ENCODE measurements at regions not wholly inside any gene's neighbourhood (a gene's known extent, or its start where the extent isn't known, plus 50 kb on each side); places are given as distances from the start of the nearest gene placed in this dataset.
A peak's percentile ranks its signal among the peaks of the same experiment; 100 is the strongest.

DNA sequence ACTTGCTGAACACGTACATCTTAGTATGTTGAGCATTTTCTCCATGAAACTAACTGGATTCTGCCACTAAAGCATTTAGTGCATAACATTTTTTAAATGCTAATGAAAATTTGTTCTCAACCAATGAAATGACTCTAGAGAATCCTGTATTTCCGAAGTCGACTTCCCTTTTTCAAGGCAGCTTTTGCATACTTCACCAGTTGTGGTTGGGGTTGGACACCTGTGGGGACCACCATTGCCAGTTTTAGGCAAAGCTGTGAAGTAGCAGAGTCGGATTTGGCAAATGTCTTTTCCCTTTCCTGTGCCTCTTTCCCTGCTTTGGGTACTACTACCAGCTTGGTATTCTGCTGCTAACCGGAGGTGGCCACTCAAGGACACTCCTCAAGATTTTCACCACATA lies 349.2 kb downstream of the BCAT1 start:
- H3K36me3 ChIP-seq (ENCODE audit: control insufficient read depth in 4 of 4, insufficient read depth in 4 of 4, low read length in 3 of 4): no peaks in the 10 kb centered on the region
- H3K27ac ChIP-seq (ENCODE audit: insufficient read depth in 1 of 2, low read depth in 1 of 2, low read length in 2 of 2, poor library complexity in 1 of 2, severe bottlenecking in 2 of 2): no peak overlapping the region
- DNase-seq: peak in 2 of 3 donors; percentile 67 to 78
- peaks cover 10 to 29% (median 21%) of the 10 kb centered on the region in 4 experiments for H3K4me1 ChIP-seq (ENCODE audit: control extremely low read depth in 1 of 4, control insufficient read depth in 4 of 4, insufficient read depth in 4 of 4, low read length in 3 of 4)
- ChIA-PET POLR2A (interaction anchor here (0.6 kb wide), 1 partner anchor 553 kb away, joined by 4 read pairs; no protein-coding TSS in a partner anchor), CTCF (no interaction called here)
- H3K4me3 ChIP-seq (ENCODE audit: control insufficient read depth in 1 of 7, extremely low read depth in 1 of 7, insufficient read depth in 4 of 7, low read depth in 2 of 7, low read length in 6 of 7): no peak overlapping the region
- 51% methylated on average over 4 of the region's 5 CpGs for WGBS (ENCODE audit: insufficient coverage)
- no peaks in the 10 kb centered on the region for H3K27me3 ChIP-seq (replicated peaks in 2 of 5; ENCODE audit: control insufficient read depth in 4 of 5, insufficient read depth in 5 of 5, low read length in 4 of 5)
- H3K9me3 ChIP-seq (ENCODE audit: control extremely low read depth in 1 of 5, control insufficient read depth in 4 of 5, insufficient read depth in 2 of 5, low read depth in 1 of 5, low read length in 4 of 5): no peaks in the 10 kb centered on the region

DNA sequence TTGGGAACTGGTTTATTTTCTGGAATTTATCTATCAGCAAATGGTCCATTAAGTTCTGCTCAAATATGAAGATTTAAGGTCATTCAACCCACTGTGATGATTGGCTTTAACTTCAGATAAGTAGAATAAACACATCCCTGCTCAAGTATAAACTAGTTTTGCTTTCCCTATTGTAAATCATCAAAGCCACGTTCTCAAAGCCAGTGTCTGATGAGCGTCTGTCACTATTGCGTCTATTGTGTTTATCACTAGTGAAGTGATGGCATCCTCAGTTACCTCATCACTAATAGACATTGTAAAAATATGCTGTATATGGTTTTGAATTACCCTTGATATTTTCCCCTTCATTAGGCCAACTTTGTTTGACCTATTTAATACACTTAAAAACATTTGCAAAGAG lies 351.3 kb downstream of the BCAT1 start:
- DNase-seq: no peak
- Histone ChIP-seq H3K4me1 (ENCODE audit: control extremely low read depth in 1 of 4, control insufficient read depth in 4 of 4, insufficient read depth in 4 of 4, low read length in 3 of 4) (peaks cover 10 to 25% (median 21%) of the 10 kb centered on the region in 4 experiments), H3K27me3 (replicated peaks in 2 of 5; ENCODE audit: control insufficient read depth in 4 of 5, insufficient read depth in 5 of 5, low read length in 4 of 5) (peaks cover 0 to 2% (median 0%) of the 10 kb centered on the region in 5 experiments), H3K4me3 (ENCODE audit: control insufficient read depth in 1 of 7, extremely low read depth in 1 of 7, insufficient read depth in 4 of 7, low read depth in 2 of 7, low read length in 6 of 7) (no peak overlapping the region), H3K36me3 (ENCODE audit: control insufficient read depth in 4 of 4, insufficient read depth in 4 of 4, low read length in 3 of 4) (no peaks in the 10 kb centered on the region), H3K27ac (ENCODE audit: insufficient read depth in 1 of 2, low read depth in 1 of 2, low read length in 2 of 2, poor library complexity in 1 of 2, severe bottlenecking in 2 of 2) (no peak overlapping the region), H3K9me3 (ENCODE audit: control extremely low read depth in 1 of 5, control insufficient read depth in 4 of 5, insufficient read depth in 2 of 5, low read depth in 1 of 5, low read length in 4 of 5) (no peaks in the 10 kb centered on the region)
- no CpG with 5 or more reads among the region's 3 CpGs for WGBS (ENCODE audit: insufficient coverage)
- CTCF ChIA-PET: no interaction called here
- POLR2A ChIA-PET: no interaction called here

DNA sequence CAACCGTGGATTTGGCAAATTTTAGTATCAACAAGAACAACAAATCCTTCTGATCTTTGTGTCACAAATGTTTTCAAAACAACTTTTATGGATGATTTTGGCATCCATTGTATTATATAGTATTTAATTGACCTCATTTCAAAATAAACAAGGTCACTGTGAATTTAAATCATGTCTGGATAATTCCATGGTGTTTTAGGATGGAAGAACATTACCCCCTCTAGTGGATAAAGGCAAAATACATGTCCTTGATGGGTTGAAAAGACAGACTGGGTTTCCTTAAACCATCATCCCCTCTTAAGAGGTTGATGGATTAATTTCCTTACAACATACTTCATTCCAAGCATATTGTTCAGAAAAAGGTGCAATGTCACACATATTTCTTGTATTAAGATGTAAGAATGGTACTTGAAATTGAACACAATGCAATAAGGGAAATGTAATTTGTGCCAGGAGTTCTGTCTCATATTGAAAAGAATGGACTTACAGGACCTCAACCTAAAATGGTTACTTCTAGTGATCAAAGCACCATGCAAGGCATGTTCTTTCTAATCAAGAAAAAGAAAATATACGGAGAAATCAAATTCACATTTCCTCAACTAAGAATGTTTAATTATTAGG lies 352.0 kb downstream of the BCAT1 start:
- peaks cover 10 to 25% (median 21%) of the 10 kb centered on the region in 4 experiments for H3K4me1 ChIP-seq (ENCODE audit: control extremely low read depth in 1 of 4, control insufficient read depth in 4 of 4, insufficient read depth in 4 of 4, low read length in 3 of 4)
- H3K36me3 ChIP-seq (ENCODE audit: control insufficient read depth in 4 of 4, insufficient read depth in 4 of 4, low read length in 3 of 4): no peaks in the 10 kb centered on the region
- WGBS (ENCODE audit: insufficient coverage): no CpG with 5 or more reads among the region's 2 CpGs
- H3K27ac ChIP-seq (ENCODE audit: insufficient read depth in 1 of 2, low read depth in 1 of 2, low read length in 2 of 2, poor library complexity in 1 of 2, severe bottlenecking in 2 of 2): no peak overlapping the region
- ChIA-PET CTCF (no interaction called here), POLR2A (no interaction called here)
- peak; percentile 45 to 62 (median 53) for DNase-seq
- H3K4me3 ChIP-seq (ENCODE audit: control insufficient read depth in 1 of 7, extremely low read depth in 1 of 7, insufficient read depth in 4 of 7, low read depth in 2 of 7, low read length in 6 of 7): no peak overlapping the region
- H3K9me3 ChIP-seq (ENCODE audit: control extremely low read depth in 1 of 5, control insufficient read depth in 4 of 5, insufficient read depth in 2 of 5, low read depth in 1 of 5, low read length in 4 of 5): no peaks in the 10 kb centered on the region
- peaks cover 0 to 2% (median 0%) of the 10 kb centered on the region in 5 experiments for H3K27me3 ChIP-seq (replicated peaks in 2 of 5; ENCODE audit: control insufficient read depth in 4 of 5, insufficient read depth in 5 of 5, low read length in 4 of 5)

DNA sequence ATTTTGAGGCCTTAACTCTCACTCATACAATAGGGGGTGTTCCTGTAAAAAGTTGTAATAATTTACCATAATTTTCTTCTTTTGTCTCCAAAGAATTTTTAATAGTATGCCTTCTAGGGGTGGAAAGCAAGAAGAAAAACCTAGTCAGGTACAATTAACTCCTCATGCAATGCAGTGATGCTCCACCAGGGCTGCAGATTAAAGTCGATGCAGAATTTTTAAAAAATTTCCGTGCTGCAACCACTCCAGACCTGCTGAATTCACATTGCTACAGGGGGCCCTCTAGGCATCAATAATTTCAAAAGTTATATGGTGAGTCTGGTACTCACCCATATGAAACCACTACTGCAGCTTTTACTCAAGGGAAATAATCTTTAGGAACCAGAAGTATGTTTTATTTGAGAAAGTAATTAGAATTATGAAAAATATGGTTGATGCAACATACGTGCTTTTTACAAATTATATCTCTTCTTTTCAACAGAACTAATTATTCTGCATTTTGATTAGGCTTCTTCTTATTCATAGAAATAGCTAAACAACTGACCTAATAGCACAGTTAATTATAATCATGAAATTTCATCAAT lies 353.2 kb downstream of the BCAT1 start:
- ChIA-PET CTCF (interaction anchor here (0.8 to 1.1 kb wide), 2 partner anchors 15 to 22 kb away, joined by 3 read pairs; no protein-coding TSS in a partner anchor), POLR2A (no interaction called here)
- peak in 2 of 3 donors; percentile 40 to 50 for DNase-seq
- Histone ChIP-seq H3K4me1 (ENCODE audit: control extremely low read depth in 1 of 4, control insufficient read depth in 4 of 4, insufficient read depth in 4 of 4, low read length in 3 of 4) (peaks cover 10 to 17% (median 13%) of the 10 kb centered on the region in 4 experiments), H3K27me3 (replicated peaks in 2 of 5; ENCODE audit: control insufficient read depth in 4 of 5, insufficient read depth in 5 of 5, low read length in 4 of 5) (peaks cover 0 to 2% (median 0%) of the 10 kb centered on the region in 5 experiments), H3K4me3 (ENCODE audit: control insufficient read depth in 1 of 7, extremely low read depth in 1 of 7, insufficient read depth in 4 of 7, low read depth in 2 of 7, low read length in 6 of 7) (no peak overlapping the region), H3K9me3 (ENCODE audit: control extremely low read depth in 1 of 5, control insufficient read depth in 4 of 5, insufficient read depth in 2 of 5, low read depth in 1 of 5, low read length in 4 of 5) (no peaks in the 10 kb centered on the region), H3K27ac (ENCODE audit: insufficient read depth in 1 of 2, low read depth in 1 of 2, low read length in 2 of 2, poor library complexity in 1 of 2, severe bottlenecking in 2 of 2) (no peak overlapping the region), H3K36me3 (ENCODE audit: control insufficient read depth in 4 of 4, insufficient read depth in 4 of 4, low read length in 3 of 4) (no peaks in the 10 kb centered on the region)
- WGBS (ENCODE audit: insufficient coverage): 60% methylated on average over 1 of the region's 3 CpGs

DNA sequence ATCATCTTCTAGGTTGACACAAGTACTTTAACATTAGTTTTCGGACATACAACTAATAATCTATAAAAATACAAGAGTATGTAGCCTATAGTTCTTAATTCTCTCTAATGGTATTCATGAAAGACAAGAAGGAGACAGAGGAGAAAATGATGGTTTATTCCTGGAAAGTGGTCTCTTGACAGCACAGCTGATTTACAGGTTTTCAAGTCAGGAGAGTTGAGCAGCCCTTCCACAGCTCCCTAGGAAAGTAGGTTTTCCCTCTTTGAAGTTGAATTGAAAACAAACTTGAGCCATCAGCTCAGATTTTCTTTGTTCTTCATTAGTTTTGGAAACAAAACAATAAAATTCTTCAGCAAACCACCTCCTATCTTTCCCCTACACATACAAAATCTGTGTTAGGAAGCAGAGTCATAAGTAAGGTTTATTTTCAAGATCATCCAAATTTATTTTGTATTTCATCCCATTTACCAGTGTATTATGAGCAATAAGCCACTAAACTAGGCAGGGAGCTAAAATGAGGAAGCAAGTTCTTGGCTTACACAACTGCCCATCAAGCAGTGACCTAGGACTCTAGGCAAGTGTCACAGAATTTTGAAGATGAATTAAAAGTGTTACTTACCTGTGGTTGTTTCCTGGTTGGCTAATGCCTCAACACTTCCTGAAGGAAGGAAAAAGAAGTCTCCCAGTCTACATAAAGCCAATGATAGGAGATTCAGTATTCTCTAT lies 357.0 kb downstream of the BCAT1 start:
- WGBS (ENCODE audit: insufficient coverage): no CpG with 5 or more reads among the region's 1 CpG

DNA sequence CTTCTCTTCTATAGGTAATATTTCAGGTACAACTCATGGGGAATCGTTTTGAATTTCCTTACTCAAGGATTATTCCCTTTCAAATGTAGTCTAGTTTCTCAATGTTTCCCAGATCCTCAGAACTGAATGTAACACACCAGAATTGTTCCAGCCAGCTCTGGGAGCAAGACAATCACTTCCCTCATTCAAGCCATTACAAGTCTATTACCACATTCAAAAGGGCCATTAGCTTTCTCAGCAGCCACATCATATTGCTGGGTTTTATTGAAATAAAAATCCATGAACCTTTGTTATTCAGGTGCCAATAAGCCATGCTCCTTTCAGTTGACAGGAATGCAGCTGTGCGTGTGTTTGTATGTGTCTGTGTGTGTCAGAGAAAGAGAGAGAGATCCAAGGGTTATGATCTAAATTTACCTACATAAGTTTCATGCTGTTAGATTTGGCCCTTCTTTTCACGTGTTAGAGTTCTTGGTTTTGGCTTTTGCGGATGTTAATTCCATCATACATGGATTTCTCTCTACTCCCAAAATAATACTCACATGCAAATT lies 357.7 kb downstream of the BCAT1 start:
- 100% methylated on average over 3 of the region's 4 CpGs for whole genome bisulfite sequencing (ENCODE audit: insufficient coverage)
- CTCF ChIA-PET: interaction anchor here (0.6 to 1.5 kb wide), 3 partner anchors 13 to 163 kb away, joined by 3 to 5 read pairs (median 3); no protein-coding TSS in a partner anchor

More for the DNA sequence above, 357.0 kb downstream of the BCAT1 start:
- H3K36me3 ChIP-seq (ENCODE audit: control insufficient read depth in 4 of 4, insufficient read depth in 4 of 4, low read length in 3 of 4): no peaks in the 10 kb centered on the region
- CTCF ChIA-PET: interaction anchor here (1.5 kb wide), 1 partner anchor 12 kb away, joined by 3 read pairs; no protein-coding TSS in a partner anchor
- H3K4me1 ChIP-seq (ENCODE audit: control extremely low read depth in 1 of 4, control insufficient read depth in 4 of 4, insufficient read depth in 4 of 4, low read length in 3 of 4): no peaks in the 10 kb centered on the region
- no peaks in the 10 kb centered on the region for H3K9me3 ChIP-seq (ENCODE audit: control extremely low read depth in 1 of 5, control insufficient read depth in 4 of 5, insufficient read depth in 2 of 5, low read depth in 1 of 5, low read length in 4 of 5)
- POLR2A ChIA-PET: no interaction called here
- no peak overlapping the region for H3K27ac ChIP-seq (ENCODE audit: insufficient read depth in 1 of 2, low read depth in 1 of 2, low read length in 2 of 2, poor library complexity in 1 of 2, severe bottlenecking in 2 of 2)
- peak in 2 of 3 donors; percentile 50 to 66 for DNase-seq
- peaks cover 0 to 2% (median 0%) of the 10 kb centered on the region in 5 experiments for H3K27me3 ChIP-seq (replicated peaks in 2 of 5; ENCODE audit: control insufficient read depth in 4 of 5, insufficient read depth in 5 of 5, low read length in 4 of 5)
- H3K4me3 ChIP-seq (ENCODE audit: control insufficient read depth in 1 of 7, extremely low read depth in 1 of 7, insufficient read depth in 4 of 7, low read depth in 2 of 7, low read length in 6 of 7): no peak overlapping the region

More for the DNA sequence above, 357.7 kb downstream of the BCAT1 start:
- Histone ChIP-seq H3K4me3 (ENCODE audit: control insufficient read depth in 1 of 7, extremely low read depth in 1 of 7, insufficient read depth in 4 of 7, low read depth in 2 of 7, low read length in 6 of 7) (no peak overlapping the region), H3K36me3 (ENCODE audit: control insufficient read depth in 4 of 4, insufficient read depth in 4 of 4, low read length in 3 of 4) (no peaks in the 10 kb centered on the region), H3K27me3 (replicated peaks in 2 of 5; ENCODE audit: control insufficient read depth in 4 of 5, insufficient read depth in 5 of 5, low read length in 4 of 5) (peaks cover 0 to 2% (median 0%) of the 10 kb centered on the region in 5 experiments), H3K4me1 (ENCODE audit: control extremely low read depth in 1 of 4, control insufficient read depth in 4 of 4, insufficient read depth in 4 of 4, low read length in 3 of 4) (no peaks in the 10 kb centered on the region), H3K9me3 (ENCODE audit: control extremely low read depth in 1 of 5, control insufficient read depth in 4 of 5, insufficient read depth in 2 of 5, low read depth in 1 of 5, low read length in 4 of 5) (no peaks in the 10 kb centered on the region), H3K27ac (ENCODE audit: insufficient read depth in 1 of 2, low read depth in 1 of 2, low read length in 2 of 2, poor library complexity in 1 of 2, severe bottlenecking in 2 of 2) (no peak overlapping the region)
- DNase-seq: no peak
- POLR2A ChIA-PET: interaction anchor here (0.6 kb wide), 1 partner anchor 30 kb away, joined by 4 read pairs; no protein-coding TSS in a partner anchor
